HEK293T (cell line): ENCODE measurements at regions not wholly inside any gene's neighbourhood (a gene's known extent, or its start where the extent isn't known, plus 50 kb on each side); places are given as distances from the start of the nearest gene placed in this dataset.
"Not testable (repeated sequence)": the region's sequence is repeated elsewhere in the genome, so short reads cannot be mapped to it uniquely, and the experiment has no call there.

ENCODE experiments used
- FOXM1 ChIP-seq: fragments of 450-650 bp; IDR thresholded peaks from 2 replicates; pipeline ENCODE4 v1.6.1; 2017; ENCODE audit warnings: mild to moderate bottlenecking, borderline replicate concordance
- HDGF ChIP-seq: fragments of 450-650 bp; IDR thresholded peaks from 2 replicates; pipeline ENCODE4 v1.6.1; 2017; ENCODE audit warnings: antibody characterized with exemption, borderline replicate concordance
- NFRKB ChIP-seq: fragments of 450-650 bp; IDR thresholded peaks from 2 replicates; pipeline ENCODE4 v1.6.1; 2016; ENCODE audit warnings: mild to moderate bottlenecking, moderate library complexity

GRCh38 chr3:4253072-4253832, 49.9 kb upstream of the SETMAR start:
- TF ChIP-seq HDGF, FOXM1, NFRKB: not testable (repeated sequence)
